ENCODE measurements at regions not wholly inside any gene's neighbourhood (a gene's known extent, or its start where the extent isn't known, plus 50 kb on each side); places are given as distances from the start of the nearest gene placed in this dataset.
"Not testable (repeated sequence)": the region's sequence is repeated elsewhere in the genome, so short reads cannot be mapped to it uniquely, and the experiment has no call there.

- peak; percentile 43 for DNase-seq
These were observed 714.3 kb downstream of the MATN1 start for GRCh38 chr1:30008998-30009657.

DNA sequence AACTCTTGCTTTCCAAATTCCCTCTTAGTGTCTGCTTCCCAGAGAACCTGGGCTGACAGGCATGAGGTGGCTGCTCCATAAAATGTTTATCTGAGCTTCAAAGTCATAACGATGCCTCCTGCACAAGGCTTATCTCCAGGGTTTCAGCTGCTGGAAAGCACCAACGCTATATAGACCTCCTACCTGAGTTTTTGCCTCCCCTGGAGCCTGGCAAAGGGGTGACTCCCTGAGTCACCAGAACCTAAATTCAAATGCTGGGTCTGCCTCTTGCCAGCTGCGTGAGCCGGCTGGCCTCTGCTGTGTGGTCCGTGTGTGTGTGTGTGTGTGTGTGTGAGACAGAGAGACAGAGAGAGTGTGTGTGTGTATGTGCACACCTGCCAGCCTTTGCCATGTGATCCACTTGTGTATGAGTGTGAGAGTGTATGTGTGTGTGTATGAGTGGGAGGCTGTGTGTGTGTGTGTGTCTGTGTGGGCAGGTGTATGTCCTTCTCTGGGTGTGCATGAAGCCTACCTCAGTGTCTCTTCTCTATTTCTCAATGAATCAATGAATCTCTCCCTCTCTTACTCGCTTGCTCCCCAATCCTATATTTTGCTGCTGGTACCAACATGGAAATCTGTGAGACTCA lies 714.9 kb downstream of the MATN1 start:
- DNase-seq = no peak

DNA sequence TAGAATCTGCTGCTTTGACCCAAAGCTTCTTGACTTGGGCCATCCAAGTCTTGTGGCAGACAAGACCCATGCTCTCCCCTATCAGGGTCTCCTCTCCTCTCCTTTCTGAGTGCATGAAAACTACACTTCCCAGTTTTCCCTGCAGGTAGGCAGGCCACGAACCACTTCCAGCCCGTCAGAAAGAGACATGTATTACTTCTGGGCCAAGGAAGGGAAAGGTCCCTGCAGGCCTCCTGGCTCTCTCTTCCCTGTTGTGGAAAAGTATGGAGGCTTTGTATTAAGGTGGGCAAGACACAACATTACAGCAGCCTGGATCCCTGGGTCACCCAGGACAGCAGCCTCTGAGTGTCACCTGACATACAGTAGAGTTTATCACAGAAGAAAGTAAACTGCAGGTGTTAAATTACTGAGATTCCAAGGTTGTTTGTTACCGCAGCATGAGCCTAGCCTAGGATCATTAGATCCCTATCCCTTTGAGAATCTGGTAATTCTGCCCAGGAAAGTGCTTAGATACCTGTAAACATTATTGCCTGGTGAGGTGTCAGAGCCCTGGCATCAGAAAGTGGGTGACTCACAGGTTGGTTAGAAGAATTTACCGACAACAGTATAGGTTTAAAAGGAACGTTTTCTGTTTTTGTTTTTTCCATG lies 717.3 kb downstream of the MATN1 start:
- DNase-seq = no peak

- DNase-seq = no peak
These were observed 721.7 kb downstream of the MATN1 start for GRCh38 chr1:30001732-30002039.

- no peak for DNase-seq
These were observed 722.2 kb downstream of the MATN1 start for GRCh38 chr1:30001011-30001731.

- no peak for DNase-seq
These were observed 723.1 kb downstream of the MATN1 start for GRCh38 chr1:30000266-30000665.

DNA sequence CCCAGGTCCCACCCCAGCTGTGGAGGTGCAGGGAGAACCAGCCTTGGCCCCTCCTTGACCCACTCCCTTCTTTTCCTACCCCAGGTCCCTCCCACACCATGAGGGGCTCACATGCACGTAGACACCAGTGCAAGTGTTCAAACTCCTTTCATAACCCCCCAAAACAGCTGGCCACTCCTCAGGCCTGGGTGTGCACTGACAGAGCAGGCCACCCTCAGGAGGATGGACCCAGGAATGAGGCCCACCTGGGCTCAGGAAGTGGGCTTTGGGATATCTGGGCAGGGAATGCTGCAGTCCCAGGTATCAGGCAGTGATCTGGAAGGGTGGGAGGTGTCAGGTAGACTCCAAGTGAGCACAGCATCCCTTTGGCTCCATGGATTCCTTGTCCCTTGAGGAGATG lies 723.8 kb downstream of the MATN1 start:
- DNase-seq = no peak

DNA sequence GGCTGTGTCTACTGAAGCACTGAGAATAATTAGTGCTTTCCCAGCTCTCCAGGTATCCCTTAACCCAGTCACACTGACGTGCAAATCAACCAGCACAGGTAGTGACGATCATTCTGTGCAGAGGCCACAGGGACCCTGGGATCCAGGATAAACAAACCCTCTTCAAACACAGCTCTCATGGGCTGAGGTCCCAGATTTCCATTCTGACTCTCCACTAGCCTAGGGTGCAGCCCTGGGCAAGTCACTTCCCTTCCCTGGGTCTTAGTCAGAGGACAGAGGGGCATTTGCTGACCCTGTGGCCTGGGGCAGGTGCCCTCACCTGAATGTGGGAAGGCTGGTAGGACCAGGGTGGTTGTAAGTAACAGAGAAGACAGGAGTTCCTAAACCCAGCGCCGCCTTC lies 724.7 kb downstream of the MATN1 start:
- DNase-seq = no peak

- not testable (repeated sequence) for DNase-seq
These were observed 725.6 kb downstream of the MATN1 start for GRCh38 chr1:29997818-29998217.

DNA sequence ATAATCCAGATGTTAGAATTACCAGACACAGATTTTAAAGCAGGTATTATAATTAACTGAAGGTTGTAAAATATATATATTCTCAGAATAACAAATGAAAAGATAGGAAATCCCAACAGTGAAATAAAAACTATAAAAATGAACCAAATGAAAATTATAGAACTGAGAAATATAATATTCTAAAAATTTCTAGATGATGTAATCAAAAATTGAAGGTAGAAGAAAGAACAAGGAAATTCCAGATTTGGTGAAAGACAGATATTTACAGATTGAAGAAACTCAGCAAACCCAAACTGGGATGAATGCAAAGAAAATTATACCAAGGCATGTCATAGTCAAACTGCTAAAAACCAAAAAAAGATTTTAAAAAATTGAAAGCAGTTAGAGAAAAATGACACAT lies 729.4 kb downstream of the MATN1 start:
- no peak for DNase-seq

- DNase-seq = no peak
These were observed 731.6 kb downstream of the MATN1 start for GRCh38 chr1:29991815-29992214.

DNA sequence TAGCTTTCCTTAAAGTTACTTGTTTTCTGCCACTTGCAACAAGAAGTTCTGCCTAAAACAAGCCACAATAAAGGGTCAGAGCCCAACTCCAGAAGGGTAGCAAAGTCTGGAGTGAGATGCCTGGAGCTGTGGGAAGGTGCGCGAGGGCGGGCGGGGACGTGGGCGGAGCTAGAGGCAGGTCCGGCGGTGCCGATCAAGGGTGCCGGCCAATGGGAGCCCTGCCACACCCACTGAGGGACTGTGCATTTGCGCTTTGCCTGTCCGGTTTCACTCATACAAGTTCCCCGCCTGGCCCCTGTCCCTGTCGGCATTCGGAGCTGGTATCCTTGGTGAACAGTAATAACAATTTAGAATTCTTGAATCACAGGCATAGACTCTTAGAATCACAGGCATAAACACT lies 732.4 kb downstream of the MATN1 start:
- DNase-seq = peak; percentile 5

DNA sequence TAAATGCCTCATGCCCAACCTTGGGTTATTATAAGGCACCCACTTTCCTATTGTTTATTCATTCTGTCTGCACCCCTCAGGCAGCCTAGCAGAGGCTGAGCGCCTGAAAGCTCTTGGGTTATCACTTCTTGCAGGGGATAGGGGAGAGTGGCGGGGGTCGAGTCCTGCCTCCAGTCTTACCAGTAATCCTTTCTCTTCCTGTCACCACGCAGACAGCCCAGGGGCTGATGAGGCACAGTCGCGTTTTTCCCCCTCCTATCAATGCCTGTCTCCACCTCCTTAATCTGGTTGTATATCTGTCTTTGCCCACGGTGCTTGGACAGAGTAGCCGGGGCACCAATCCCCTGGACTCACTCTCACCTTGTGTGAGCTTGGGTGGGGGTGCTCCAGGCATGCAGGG lies 733.1 kb downstream of the MATN1 start:
- no peak for DNase-seq

- peak; percentile 35 for DNase-seq
These were observed 736.4 kb downstream of the MATN1 start for GRCh38 chr1:29986986-29987385.

GRCh38 chr1:29985606-29985945 lies 737.8 kb downstream of the MATN1 start:
- no peak for DNase-seq

DNA sequence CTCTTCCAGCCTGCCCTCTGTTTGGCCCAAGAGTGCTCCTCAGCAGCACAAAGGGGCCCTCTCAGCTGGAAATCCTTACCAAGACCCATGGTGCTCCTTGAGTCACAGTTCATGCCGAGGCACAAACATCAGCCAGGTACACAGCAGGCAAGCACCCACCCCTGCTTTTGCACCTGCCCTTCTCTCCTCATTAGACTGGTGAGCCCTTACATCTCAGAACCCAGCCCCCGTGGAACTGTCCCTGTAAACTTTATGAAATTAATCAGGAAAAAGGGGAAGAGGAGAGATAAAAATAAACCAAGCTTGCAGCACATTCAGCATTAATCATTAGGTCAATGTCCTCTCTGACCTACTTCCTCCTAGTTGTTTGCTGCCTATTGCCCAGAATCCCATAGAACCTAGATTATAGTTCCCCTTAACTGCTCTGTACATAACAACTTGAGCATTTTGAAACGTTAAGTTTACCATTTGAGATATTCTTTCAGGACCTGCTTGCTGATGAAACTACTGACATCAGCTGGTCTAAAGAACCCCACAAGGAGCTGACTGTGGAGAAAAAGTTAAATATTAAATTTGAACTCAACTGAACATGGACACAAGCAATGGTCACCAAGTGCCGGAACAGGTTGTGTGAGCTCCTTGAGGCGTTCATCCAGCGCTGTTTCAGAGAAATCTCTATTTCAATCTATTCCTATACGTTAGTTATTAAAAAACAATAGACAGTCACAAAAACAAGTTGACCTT lies 738.4 kb downstream of the MATN1 start:
- DNase-seq = peak; percentile 85

- DNase-seq = no peak
These were observed 739.1 kb downstream of the MATN1 start for GRCh38 chr1:29984166-29984861.

GRCh38 chr1:29983321-29983720 lies 740.1 kb downstream of the MATN1 start:
- no peak for DNase-seq

GRCh38 chr1:29981586-29982239 lies 741.7 kb downstream of the MATN1 start:
- DNase-seq = no peak

GRCh38 chr1:29977550-29977949 lies 741.2 kb downstream of the PTPRU start:
- no peak for DNase-seq

DNA sequence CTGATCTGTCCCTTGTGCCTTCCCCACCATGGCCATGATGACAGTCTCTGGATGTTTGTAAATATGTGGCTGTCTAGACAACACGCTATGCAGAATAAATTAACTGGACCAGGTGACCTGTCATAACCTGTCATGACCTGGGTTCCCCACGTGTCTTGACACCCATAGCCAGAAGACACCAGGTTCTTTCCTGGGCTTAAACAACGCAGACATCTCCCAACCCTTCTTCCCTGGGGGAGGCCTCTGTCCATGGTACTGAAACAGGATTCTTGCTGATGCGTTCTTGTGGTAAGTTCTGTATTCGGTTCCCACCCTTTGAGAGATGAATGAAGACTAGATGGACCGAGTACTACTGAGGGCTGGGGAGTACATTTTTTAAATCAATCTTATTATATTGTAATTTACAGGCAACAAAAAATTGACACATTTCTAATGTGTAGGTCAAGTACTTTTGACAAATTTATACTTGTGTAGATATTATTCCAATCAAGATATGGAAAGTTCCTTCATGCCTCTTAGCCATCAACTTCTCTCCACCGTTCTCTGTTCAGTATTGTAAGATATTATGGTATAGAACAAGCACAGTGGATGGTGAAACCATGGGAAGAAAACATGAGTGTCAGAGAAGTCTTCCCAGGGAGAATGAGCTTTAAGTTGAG lies 738.8 kb downstream of the PTPRU start:
- peak; percentile 7 for DNase-seq

- DNase-seq = peak; percentile 73
These were observed 738.0 kb downstream of the PTPRU start for GRCh38 chr1:29974316-29974724.
